ENCODE measurements at regions not wholly inside any gene's neighbourhood (a gene's known extent, or its start where the extent isn't known, plus 50 kb on each side); places are given as distances from the start of the nearest gene placed in this dataset.
A peak's percentile ranks its signal among the peaks of the same experiment; 100 is the strongest.

DNA sequence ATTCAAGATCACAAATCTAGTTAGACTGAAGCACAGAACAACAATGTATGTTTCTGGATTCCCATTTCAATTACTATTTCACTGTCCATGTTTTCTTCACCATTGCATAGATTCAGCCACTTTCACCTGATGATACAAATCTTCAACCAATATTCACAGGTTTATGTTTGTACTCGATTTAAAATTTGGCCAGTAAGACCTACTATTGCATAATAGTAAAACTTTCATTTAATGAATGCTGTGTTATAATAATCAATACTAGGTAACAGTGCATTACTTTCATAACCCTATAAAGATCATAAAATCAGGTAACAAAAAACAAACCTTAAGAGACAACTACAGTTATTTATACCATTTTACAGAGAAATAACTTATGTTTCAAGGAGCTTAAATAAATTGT is 2209.1 kb downstream of the ARAP2 start:
- Histone ChIP-seq H3K36me3 (no peaks in the 10 kb centered on the region), H3K4me1 (no peaks in the 10 kb centered on the region), H3K4me3 (no peak overlapping the region), H3K9me3 (no peaks in the 10 kb centered on the region), H3K27me3 (no peaks in the 10 kb centered on the region), H3K27ac (no peak overlapping the region)
- no peak for DNase-seq
- intact Hi-C loops (cut with DNase I; ENCODE audit: low total_unique reads): no loop called here
- WGBS, 5 donors: 74 to 91% (median 90%) methylated on average over 1 of the region's 1 CpG
- TF ChIP-seq EP300 (IDR thresholded peaks at IDR 0.05): no peak
- no peak for TF ChIP-seq POLR2AphosphoS5 (IDR thresholded peaks at IDR 0.05)
- TF ChIP-seq, protein P1, sequence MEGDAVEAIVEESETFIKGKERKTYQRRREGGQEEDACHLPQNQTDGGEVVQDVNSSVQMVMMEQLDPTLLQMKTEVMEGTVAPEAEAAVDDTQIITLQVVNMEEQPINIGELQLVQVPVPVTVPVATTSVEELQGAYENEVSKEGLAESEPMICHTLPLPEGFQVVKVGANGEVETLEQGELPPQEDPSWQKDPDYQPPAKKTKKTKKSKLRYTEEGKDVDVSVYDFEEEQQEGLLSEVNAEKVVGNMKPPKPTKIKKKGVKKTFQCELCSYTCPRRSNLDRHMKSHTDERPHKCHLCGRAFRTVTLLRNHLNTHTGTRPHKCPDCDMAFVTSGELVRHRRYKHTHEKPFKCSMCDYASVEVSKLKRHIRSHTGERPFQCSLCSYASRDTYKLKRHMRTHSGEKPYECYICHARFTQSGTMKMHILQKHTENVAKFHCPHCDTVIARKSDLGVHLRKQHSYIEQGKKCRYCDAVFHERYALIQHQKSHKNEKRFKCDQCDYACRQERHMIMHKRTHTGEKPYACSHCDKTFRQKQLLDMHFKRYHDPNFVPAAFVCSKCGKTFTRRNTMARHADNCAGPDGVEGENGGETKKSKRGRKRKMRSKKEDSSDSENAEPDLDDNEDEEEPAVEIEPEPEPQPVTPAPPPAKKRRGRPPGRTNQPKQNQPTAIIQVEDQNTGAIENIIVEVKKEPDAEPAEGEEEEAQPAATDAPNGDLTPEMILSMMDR (IDR thresholded peaks at IDR 0.05): no peak
- TF ChIP-seq POLR2A (IDR thresholded peaks at IDR 0.05): no peak

DNA sequence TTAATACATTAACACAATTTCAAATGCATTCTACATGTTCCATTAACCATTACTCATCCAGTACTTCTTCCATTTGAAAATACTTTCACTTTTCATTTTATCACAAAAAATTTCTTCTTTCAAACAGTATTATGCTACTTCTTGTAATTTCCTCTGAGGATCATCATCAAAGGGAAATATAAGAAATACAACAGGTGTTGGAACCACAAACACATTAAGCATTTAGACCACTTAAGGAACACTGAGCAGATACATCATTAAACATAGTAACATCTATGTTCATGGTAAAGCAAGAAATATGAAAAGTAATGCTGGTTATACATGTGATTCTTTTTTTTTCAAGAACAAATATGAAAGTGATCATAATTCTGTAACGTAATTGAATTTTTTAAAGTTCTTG is 2207.0 kb downstream of the ARAP2 start:
- Histone ChIP-seq H3K9me3 (no peaks in the 10 kb centered on the region), H3K4me3 (no peak overlapping the region), H3K36me3 (no peaks in the 10 kb centered on the region), H3K27me3 (no peaks in the 10 kb centered on the region), H3K27ac (no peak overlapping the region), H3K4me1 (no peaks in the 10 kb centered on the region)
- 35 to 97% (median 91%) methylated on average over 1 of the region's 1 CpG for WGBS, 5 donors
- TF ChIP-seq, protein P1 (IDR thresholded peaks at IDR 0.05): no peak
- TF ChIP-seq EP300 (IDR thresholded peaks at IDR 0.05): no peak
- no peak for TF ChIP-seq POLR2A (IDR thresholded peaks at IDR 0.05)
- TF ChIP-seq POLR2AphosphoS5 (IDR thresholded peaks at IDR 0.05): no peak
- DNase-seq: no peak
- intact Hi-C loops (cut with DNase I; ENCODE audit: low total_unique reads): no loop called here

- no peak for DNase-seq
- intact Hi-C loops (cut with DNase I; ENCODE audit: low total_unique reads): no loop called here
- no peaks in the 10 kb centered on the region for H3K27me3 ChIP-seq
- no peak for TF ChIP-seq POLR2A (IDR thresholded peaks at IDR 0.05)
- TF ChIP-seq EP300 (IDR thresholded peaks at IDR 0.05): no peak
- no peak for TF ChIP-seq POLR2AphosphoS5 (IDR thresholded peaks at IDR 0.05)
- no peaks in the 10 kb centered on the region for H3K4me1 ChIP-seq
- no peaks in the 10 kb centered on the region for H3K9me3 ChIP-seq
- H3K36me3 ChIP-seq: no peaks in the 10 kb centered on the region
- no peak overlapping the region for H3K4me3 ChIP-seq
- 93 to 95% (median 94%) methylated on average over 14 of the region's 14 CpGs for WGBS, 5 donors
- H3K27ac ChIP-seq: no peak overlapping the region
Measured at GRCh38 chr4:34039766-34040165, 2204.5 kb downstream of the ARAP2 start.

- no peaks in the 10 kb centered on the region for H3K4me1 ChIP-seq
- no peaks in the 10 kb centered on the region for H3K36me3 ChIP-seq
- intact Hi-C loops (cut with DNase I; ENCODE audit: low total_unique reads): no loop called here
- TF ChIP-seq POLR2A (IDR thresholded peaks at IDR 0.05) (no peak), EP300 (IDR thresholded peaks at IDR 0.05) (no peak)
- WGBS, 5 donors: 75 to 100% (median 90%) methylated on average over 1 of the region's 1 CpG
- DNase-seq: peak in 1 of 2 donors; percentile 10
- no peak overlapping the region for H3K27ac ChIP-seq
- no peaks in the 10 kb centered on the region for H3K9me3 ChIP-seq
- H3K4me3 ChIP-seq: no peak overlapping the region
- H3K27me3 ChIP-seq: no peaks in the 10 kb centered on the region
Measured at GRCh38 chr4:34043131-34043530, 2201.2 kb downstream of the ARAP2 start.

GRCh38 chr4:34046580-34046979 is 2197.7 kb downstream of the ARAP2 start:
- Histone ChIP-seq H3K27ac (no peak overlapping the region), H3K4me3 (no peak overlapping the region), H3K36me3 (no peaks in the 10 kb centered on the region), H3K4me1 (no peaks in the 10 kb centered on the region), H3K9me3 (no peaks in the 10 kb centered on the region), H3K27me3 (no peaks in the 10 kb centered on the region)
- intact Hi-C loops (cut with DNase I; ENCODE audit: low total_unique reads): no loop called here
- peak in 1 of 2 donors; percentile 2 for DNase-seq
- 89 to 100% (median 92%) methylated on average over 1 of the region's 1 CpG for WGBS, 5 donors
- TF ChIP-seq POLR2A (IDR thresholded peaks at IDR 0.05): no peak
- TF ChIP-seq, protein P1 (IDR thresholded peaks at IDR 0.05): no peak
- TF ChIP-seq EP300 (IDR thresholded peaks at IDR 0.05): no peak
- no peak for TF ChIP-seq POLR2AphosphoS5 (IDR thresholded peaks at IDR 0.05)

All from stomach (tissue), 8 donors.